GM19468 (cell line): ENCODE measurements at regions not wholly inside any gene's neighbourhood (a gene's known extent, or its start where the extent isn't known, plus 50 kb on each side); places are given as distances from the start of the nearest gene placed in this dataset.

ENCODE experiments used
- ATAC-seq: cut with Tn5 transposase; IDR thresholded peaks from one replicate; pipeline ENCODE4 v1.9.1; 2021; ENCODE audit warnings: mild to moderate bottlenecking, moderate library complexity, moderate number of reproducible peaks; ENCODE audit not compliant: unreplicated experiment; ENCODE audit errors: extremely low read depth

GRCh38 chr12:91937009-91937408 is 208.6 kb downstream of the BTG1 start:
- ATAC-seq: no peak

DNA sequence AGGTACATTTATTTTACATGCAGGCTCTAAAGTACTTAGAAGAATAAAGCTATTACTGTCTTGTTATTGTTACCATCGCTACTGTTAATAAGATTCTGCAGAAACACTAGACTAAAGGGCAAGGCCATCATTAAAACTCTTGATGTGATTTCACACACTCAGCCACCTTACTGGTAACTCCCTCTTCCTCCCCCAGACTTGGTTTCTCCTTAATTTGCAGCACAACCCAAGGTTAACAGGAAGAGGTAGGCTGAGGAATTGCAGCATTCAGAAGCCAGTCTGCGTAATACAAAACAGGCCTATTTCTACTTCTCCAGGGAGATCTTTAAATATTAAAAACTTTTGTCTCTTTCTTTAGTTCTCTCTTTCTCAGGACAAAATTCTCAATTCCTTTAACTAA is 210.3 kb downstream of the BTG1 start:
- no peak for ATAC-seq

- no peak for ATAC-seq
Observed at GRCh38 chr12:91931111-91931510, 214.5 kb downstream of the BTG1 start.

DNA sequence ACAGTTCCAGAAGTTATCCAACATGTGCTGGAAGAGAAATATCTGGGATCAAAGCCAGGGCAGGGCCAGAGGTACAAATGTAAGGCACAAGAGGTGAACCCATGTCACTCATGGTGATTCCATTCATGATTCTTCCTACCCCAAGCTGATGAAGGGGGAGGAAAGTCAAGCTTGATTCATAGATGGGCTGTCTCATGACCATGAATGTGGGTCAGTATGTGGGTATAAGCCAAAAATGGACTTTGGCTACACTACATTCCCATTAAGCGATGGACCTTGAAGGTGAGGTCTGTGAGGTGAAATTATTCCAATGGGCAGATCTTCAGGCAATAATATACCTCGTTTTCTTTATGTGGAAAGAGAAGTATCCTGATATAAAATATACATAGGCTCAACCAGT is 217.1 kb downstream of the BTG1 start:
- ATAC-seq: no peak

DNA sequence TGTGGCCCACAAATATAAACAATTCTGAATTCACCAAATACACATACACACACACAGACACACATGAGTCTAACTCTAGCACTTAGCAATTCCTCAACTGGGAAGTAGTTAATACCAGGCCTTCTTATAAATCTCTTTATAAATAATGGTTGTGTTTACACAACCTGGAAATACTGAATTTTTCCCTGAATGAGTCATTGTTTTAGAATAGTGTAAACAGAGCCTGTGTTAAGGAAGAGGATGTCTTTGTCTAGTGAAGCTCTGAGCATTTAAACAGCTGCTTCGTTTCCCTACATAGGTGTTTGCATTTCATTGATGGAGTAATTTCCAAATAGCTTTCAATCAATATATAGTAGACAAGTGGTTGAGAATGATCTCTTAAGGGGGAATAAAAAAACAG is 218.8 kb downstream of the BTG1 start:
- ATAC-seq: no peak

GRCh38 chr12:91924827-91925226 is 220.8 kb downstream of the BTG1 start:
- no peak for ATAC-seq

DNA sequence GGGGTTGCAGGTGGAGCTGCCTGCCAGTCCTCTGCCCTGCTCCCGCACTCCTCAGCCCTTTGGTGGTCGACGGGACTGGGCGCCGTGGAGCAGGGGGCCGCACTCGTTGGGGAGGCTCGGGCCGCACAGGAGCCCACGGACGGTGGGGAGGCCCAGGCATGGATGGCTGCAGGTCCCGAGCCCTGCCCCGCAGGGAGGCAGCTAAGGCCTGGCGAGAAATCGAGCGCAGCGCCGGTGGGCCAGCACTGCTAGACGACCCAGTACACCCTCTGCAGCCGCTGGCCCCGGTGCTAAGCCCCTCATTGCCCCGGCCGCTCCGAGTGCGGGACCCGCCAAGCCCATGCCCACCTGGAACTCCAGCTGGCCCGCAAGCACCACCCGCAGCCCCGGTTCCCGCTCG is 221.8 kb downstream of the BTG1 start:
- no peak for ATAC-seq

- no peak for ATAC-seq
Observed at GRCh38 chr12:91922674-91923073, 223.0 kb downstream of the BTG1 start.

GRCh38 chr12:91922139-91922538 is 223.5 kb downstream of the BTG1 start:
- ATAC-seq: no peak

DNA sequence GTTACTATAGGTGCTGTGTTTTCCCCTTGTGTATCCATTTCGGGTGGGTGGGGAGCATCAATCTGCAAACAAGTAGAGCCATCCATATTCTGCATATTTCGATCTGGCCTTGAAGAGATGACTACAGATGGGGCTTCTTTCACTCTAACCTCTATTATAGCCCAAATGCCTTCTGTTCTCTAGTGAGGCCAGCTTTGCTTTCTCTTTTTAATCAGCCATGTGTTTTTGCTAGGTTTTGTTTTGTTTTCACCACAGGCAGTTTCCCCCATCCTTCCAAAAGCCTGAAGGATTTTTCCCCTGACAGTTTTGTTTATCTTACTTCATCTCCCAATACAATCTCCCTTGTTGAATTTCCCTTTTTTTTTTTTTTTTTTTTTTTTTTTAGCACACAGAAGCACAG is 224.1 kb downstream of the BTG1 start:
- no peak for ATAC-seq

DNA sequence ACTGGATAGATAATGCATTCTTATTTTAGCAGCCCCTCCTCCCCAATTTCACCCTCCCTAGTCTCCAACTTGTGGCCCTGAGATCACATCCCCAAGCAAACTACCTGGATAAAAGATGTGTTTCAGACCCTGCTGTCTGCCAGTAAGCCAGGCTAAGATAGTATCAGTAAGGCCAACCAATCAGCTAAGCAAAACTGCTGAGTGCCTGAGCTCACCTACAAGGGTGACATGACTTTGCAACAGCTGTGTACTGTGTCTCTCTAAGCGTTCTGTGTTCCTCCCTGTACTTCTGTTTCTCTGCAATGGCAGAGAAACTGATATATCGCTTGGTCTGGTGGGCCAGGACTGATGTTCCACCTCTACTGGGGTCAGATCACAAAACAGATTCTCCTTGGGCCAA is 224.9 kb downstream of the BTG1 start:
- no peak for ATAC-seq

GRCh38 chr12:91920276-91920675 is 225.4 kb downstream of the BTG1 start:
- no peak for ATAC-seq

DNA sequence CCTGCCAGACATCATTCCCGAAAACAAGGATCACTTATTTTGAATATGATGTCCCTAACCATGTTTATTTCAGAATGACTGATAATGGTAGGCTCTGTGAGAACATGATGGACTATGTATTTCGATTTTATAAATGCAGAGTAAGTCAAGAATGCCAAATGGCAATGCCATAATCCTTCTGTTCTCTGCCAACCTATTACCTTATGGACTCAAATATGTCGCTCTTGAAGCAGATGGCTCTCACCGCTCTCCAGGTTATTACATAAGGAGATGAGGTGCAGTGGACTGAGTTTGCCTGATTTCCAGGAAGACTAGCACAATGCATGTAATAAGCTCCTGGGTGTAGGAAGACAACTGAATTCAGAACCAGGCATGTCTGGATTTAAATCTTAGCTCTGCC is 227.2 kb downstream of the BTG1 start:
- ATAC-seq: no peak

- no peak for ATAC-seq
Observed at GRCh38 chr12:91914701-91915100, 230.9 kb downstream of the BTG1 start.

DNA sequence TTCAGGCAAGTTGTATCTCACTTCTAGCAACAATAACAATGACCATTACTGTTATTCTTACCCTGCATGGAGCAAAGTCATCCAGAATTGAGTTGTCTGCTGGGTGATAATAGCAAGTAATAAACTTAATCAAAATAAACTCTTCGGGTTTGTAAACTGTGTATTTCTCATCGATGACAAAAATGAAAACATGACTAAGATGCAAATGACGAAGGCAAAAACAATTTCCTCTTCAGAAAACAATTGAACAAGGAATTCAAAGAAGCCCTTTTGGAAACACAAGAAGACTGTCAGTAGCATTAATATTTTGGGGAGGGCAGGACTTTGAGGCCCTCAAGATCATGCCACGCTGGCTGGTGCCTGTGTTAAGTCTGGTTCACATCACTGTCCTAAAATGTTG is 232.0 kb downstream of the BTG1 start:
- ATAC-seq: no peak

DNA sequence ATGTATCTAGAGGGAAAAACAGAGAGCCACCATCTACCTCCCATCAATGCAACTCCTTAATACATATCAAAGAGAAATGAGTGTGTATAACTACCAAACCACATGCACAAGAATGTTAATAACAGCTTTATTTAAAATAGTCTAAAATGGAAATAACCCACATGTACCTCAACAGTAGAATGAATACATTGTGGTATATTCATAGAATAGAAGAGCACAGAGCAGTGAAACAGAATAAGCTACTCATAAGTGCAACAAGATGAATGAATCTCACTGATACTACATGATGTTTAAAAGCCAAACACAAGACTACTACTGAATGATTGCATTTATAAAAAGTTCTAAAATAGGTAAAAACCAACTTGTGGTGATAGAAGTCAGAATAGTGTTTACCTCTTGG is 232.5 kb downstream of the BTG1 start:
- no peak for ATAC-seq

GRCh38 chr12:91912178-91912577 is 233.5 kb downstream of the BTG1 start:
- no peak for ATAC-seq

GRCh38 chr12:91910871-91911388 is 234.7 kb downstream of the BTG1 start:
- ATAC-seq: no peak

DNA sequence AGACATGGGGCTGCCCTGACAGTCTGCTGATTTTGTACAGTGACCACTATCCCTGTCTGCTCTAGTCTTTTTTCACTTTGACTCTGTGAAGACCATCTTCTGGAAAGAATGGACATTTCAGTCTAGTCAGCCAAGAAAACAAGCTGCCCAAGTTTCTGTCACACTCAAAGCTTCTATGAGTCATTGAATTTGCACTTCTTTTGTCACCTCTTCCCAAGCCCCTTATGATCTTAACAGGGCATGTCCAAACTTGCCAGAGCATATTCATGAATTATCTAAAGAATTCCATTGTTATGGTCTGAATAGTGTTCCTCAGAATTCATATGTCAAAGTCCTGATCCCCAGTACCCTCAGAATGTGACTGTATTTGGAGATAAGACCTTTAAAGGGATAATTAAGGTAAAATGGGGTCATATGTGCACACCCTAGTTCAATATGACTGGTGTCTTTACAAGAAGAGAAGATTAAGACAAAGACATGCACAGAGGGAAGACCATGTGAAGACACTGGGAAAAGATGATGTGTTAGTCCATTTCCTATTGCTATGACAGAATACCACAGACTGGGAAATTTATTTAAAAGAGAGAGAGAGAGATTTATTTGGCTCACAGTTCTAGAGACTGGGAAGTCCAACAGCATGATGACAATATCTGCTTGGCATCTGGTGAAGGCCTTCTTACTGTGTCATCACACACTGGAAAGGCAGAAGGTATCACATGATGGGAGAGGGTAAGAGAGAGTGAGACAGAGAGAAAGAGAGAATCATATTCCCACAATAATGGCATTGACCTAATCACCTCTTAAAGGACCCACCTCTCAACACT is 242.6 kb downstream of the BTG1 start:
- ATAC-seq: no peak

DNA sequence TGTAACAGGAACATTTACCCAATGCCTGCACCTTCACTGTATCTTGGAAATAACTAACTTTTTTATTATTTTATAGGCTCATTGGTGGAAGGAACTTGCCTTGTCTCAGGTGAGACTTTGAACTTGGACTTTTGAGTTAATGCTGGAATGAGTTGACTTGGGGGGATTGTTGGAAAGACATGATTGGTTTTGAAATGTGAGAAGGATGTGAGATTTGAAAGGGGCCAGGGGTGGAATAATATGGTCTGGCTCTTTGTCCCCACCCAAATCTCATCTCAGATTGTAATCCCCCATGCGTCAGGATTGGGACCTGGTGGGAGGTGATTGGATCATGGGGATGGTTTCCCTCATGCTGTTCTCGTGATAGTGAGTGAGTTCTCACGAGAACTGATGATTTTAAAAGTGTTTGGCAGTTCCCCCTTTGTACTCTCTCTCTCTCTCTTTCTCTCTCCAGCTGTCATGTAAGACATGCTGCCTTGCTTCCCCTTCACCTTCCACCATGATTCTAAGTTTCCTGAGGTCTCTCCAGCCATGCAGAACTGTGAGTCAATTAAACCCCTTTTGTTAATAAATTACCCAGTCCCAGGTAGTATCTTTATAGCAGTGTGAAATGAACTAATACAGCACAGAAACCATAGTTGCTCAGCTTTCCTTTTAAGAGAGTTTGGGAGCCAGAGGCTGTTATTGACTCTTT is 244.1 kb downstream of the BTG1 start:
- no peak for ATAC-seq

DNA sequence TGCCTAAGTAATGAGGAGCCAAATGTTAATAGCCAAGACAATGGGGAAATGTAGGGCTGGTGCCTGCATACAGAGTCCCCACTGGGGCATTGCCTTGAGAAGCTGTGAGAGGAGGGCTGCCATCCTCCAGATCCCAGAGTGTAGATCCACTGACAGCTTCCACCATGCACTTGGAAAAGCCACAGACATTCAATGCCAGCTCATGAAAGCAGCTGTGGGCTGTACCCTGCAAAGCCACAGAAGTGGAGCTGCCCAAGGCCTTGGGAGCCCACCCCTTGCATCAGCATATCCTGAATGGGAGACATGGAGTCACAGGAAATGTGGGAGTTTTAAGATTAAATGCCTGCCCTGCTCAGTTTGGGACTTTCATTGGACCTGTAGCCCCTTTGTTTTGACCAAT is 244.7 kb downstream of the BTG1 start:
- no peak for ATAC-seq

DNA sequence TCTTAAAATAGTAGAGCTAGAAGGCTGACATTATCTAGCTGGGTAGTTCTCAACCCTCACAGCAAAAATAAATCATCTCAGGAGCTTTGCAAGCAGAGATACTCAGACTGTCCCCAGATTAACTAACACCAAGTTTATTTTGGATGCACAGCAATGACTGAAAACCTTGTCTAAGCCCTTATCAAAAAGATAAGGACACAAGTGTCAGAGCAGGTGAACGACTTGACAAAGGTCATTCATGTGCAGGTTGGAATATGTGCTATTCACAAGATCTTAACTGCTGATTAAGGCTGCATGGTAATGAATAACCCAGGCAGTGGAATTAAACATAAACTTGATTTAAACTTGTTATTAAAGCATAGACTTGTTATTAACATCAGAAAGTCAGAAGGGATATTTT is 246.6 kb downstream of the BTG1 start:
- no peak for ATAC-seq
